HL-60/S4 treated with retinoic acid at 250 ng/mL for 4 days and 3 days (cell line): ENCODE measurements at regions not wholly inside any gene's neighbourhood (a gene's known extent, or its start where the extent isn't known, plus 50 kb on each side); places are given as distances from the start of the nearest gene placed in this dataset.

Experiments used
- in situ Hi-C: fragments of 300-500 bp; cut with MboI; formaldehyde crosslinking; loops from 2 replicates; pipeline ENCODE4 v1.7.0; 2022; ENCODE audit warnings: low sequenced_read_pairs

- in situ Hi-C loops = no loop called here
Observed at GRCh38 chr19:28292822-28293500, 920.0 kb downstream of the UQCRFS1 start.

GRCh38 chr19:28291874-28292273 is 921.1 kb downstream of the UQCRFS1 start:
- in situ Hi-C loops = no loop called here

DNA sequence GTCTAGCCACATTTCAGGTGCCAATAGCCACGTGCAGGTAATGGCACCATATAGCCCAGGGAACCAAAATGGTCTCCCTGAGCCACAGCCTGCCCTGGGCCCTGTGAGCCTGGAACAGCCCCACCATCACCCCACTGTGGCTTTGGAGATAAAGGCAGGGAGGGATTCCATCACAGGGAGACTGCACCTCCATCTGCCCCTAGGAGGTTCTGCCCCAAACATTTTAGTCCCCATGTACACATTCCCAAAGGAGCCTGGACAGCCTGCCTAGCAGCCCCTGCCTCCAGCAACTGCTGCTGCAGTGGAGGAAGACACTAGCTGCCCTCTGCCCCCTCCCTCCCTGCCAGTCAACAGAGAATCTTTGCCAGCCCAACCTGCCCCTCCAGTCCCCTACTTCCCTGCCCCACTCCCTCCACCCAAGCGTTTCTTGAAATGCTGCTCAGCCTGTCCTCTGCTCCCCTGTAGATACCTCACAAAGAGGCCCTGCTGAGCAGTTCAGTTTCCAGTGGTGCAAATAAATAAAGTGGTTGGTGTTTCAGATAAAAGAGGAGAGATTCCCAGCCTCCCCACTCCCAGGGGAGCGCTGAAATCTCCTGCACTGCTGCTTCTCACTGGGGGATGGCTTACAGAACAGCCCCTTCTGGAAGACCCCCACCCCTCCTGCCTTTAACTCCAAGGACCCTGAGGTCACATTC is 921.8 kb downstream of the UQCRFS1 start:
- in situ Hi-C loops = no loop called here

- in situ Hi-C loops = no loop called here
Observed at GRCh38 chr19:28289295-28290063, 923.5 kb downstream of the UQCRFS1 start.

DNA sequence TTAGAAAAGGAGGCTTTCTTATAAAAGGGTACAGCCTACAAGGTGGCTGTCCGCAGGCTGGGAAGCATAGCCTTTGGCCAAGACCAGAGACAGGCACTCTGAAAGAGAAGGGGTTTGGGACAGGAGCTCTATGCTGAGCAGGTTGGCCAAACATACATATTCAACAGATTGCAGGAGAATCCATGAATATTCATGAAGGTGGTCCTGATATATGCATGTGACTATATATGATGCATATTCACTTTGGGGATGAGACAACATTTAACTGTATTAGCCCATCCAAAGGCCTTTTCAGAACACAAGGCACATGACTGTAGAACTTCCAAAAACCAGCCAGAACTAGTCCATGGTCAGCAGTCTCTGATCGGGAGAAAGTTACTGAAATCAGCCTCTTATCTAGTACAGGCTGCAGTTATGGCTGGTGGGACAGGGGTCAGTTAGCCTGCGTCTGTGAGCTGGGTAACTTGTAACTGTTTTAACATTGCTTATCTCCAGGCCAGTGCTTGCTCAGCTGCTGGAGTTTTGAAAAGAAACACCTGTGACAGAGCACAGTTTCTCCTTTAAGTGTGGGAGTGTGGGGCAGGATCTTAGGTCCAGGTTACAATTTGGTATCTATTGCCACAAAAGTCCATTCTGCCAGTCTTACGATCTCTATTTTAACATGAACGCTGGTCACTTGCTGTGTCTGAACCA is 924.2 kb downstream of the UQCRFS1 start:
- in situ Hi-C loops = no loop called here

DNA sequence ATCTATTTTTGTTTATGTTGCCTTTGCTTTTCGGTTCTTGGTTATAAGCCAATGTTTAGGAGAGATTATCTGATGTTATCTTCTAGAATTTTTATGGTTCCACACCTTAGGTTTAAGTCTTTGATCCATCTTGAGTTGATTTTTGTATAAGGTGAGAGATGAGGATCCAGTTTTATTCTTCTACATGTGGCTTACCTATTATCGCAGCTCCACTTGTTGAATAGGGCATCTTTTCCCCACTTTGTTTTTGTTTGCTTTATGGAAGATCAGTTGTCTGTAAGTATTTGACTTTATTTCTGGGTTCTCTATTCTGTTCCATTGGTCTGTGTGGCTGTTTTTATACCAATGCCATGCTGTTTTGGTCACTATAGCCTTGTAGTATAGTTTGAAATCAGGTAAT is 927.0 kb downstream of the UQCRFS1 start:
- in situ Hi-C loops = no loop called here

- in situ Hi-C loops = no loop called here
Observed at GRCh38 chr19:28285078-28285477, 927.9 kb downstream of the UQCRFS1 start.

GRCh38 chr19:28284389-28284788 is 928.6 kb downstream of the UQCRFS1 start:
- in situ Hi-C loops = no loop called here

DNA sequence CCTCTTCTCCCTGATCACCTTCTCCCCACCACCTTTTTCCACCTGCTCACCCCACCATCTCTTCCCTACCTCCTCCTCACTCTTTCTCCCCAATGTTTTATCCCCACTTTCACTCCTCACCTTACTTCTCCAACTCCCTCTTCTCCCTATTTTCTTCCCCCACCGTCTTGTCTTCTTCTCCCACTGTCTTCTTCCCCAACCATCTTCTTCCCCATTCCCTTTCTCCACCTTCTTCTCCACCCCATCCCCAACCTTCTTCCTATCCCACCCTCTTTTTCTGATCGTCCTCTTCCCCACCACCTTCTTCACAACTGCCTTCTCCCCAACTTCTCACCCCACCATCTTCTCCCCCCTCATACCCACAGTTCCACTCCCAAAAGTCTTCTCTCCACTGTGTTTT is 929.4 kb downstream of the UQCRFS1 start:
- in situ Hi-C loops = no loop called here

- in situ Hi-C loops = no loop called here
Observed at GRCh38 chr19:28281676-28282075, 931.3 kb downstream of the UQCRFS1 start.

DNA sequence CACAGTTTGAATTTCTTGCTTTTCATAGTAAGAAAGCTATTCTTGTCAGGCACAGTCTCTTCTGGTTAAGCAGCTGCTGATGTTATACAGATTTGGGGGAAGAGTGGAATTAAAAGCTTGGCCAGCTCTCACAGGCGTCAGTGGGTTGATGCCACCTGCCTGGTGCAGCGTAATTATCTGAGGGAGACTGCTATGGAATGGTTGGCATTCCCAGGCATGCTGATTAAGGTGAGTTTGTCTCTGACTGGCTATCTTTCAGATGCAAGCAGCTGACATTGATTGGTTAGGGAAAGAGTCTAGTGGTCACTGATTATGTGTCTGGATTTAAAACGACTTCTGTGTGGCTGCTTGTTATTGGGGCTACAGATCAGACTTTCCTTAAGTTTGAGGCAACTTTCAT is 948.4 kb downstream of the UQCRFS1 start:
- in situ Hi-C loops = no loop called here

GRCh38 chr19:28258829-28259228 is 954.1 kb downstream of the UQCRFS1 start:
- in situ Hi-C loops = no loop called here

- in situ Hi-C loops = no loop called here
Observed at GRCh38 chr19:28257396-28257795, 955.6 kb downstream of the UQCRFS1 start.

- in situ Hi-C loops = loop anchor here (25.0 kb wide), 1 partner anchor 465 kb away; no protein-coding TSS in a partner anchor
Observed at GRCh38 chr19:28247243-28247642, 965.7 kb downstream of the UQCRFS1 start.

DNA sequence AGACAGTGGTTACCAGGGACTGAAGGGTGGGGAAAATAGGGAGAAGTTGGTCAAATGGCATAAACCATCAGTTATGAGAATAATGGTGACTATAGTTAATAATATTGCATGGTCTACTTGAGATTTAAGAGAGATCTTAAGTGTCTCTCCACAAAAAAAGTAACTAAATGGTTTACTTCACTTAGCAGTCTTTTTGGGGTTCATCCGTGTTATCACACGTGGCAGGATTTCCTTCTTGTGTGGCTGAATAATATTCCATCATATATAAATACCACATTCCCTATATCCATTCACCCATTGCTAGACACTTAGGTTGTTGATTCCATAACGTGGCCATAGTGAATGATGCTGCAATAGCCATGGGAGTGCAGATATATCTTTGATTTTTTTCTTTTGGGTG is 967.0 kb downstream of the UQCRFS1 start:
- in situ Hi-C loops = loop anchor here (25.0 kb wide), 1 partner anchor 466 kb away; no protein-coding TSS in a partner anchor

- in situ Hi-C loops = loop anchor here (25.0 kb wide), 1 partner anchor 467 kb away; no protein-coding TSS in a partner anchor
Observed at GRCh38 chr19:28244966-28245365, 968.0 kb downstream of the UQCRFS1 start.

DNA sequence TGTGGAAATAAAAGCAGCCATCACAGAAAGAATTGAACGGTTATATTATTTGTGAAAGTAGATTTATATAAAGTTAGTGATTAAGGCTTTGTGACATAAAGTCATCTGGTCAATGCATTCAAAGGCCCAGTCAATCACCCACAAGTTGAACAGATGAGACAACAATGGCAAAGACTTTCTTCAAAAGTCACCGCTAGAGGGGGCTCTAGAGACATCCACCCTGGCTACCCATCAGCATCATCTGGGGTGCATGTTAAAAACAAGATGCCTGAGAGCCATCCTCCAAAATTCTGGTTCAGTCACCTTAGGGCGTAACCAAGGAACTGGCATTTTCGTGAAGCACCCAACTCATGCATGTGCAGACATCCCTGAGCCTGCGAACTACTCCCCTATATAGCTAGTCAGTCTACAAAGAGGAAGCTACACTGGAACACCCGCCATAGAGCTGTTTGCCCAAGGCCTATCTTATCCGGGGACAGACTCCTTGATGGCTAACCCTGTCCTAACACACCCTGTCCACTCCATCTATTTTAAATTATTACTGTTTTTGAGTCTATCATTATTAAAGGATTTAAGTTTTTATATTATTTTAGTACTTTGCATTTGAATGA is 970.5 kb downstream of the UQCRFS1 start:
- in situ Hi-C loops = loop anchor here (25.0 kb wide), 1 partner anchor 470 kb away; no protein-coding TSS in a partner anchor

DNA sequence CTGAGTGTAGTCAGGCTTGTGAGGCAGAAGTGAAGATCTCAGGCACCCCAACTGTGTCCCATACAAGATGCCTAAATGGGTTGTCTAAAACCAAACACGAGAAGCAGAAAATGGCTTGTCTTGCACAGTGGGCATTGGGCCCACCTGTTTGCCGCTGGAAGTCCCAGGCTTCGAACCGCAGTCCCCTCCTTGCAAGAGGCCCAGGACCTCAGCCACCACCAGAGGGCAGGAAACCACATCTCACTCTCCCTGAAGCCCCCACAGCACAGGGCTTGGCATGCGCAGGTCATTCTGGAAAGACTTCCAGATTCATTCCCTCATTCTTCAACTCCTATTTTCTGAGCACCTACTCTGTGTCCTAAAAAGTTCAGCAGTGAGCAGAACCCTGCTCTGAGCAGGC is 973.7 kb downstream of the UQCRFS1 start:
- in situ Hi-C loops = loop anchor here (25.0 kb wide), 1 partner anchor 473 kb away; no protein-coding TSS in a partner anchor

DNA sequence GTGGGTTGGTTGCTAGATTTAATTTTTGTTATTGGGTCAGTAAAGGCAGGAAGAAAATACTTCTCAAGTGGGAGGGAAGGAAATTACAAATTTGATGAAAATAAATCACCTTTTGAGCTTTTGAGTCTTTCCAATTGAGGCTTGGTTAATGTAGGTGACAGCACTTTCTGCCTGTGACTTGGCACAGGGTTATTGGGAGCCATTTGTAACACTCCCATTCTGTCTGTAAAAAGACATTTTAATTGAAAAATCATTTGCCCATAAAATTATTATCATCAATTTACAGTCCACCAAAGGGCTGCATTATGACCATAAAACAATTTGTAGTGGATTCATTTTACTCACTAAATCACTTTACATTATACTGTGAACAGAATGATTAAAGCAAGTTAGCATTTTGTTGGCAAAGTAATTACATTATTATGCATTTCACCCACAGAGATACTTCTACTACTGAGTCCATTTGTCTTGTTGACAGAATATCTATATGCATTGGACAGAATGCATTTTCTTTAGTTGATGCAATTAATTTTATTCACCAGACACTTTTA is 974.6 kb downstream of the UQCRFS1 start:
- in situ Hi-C loops = loop anchor here (25.0 kb wide), 1 partner anchor 474 kb away; no protein-coding TSS in a partner anchor

GRCh38 chr19:28235606-28236125 is 977.3 kb downstream of the UQCRFS1 start:
- in situ Hi-C loops = loop anchor here (25.0 kb wide), 1 partner anchor 477 kb away; no protein-coding TSS in a partner anchor
